ENCODE measurements at regions not wholly inside any gene's neighbourhood (a gene's known extent, or its start where the extent isn't known, plus 50 kb on each side); places are given as distances from the start of the nearest gene placed in this dataset.

DNA sequence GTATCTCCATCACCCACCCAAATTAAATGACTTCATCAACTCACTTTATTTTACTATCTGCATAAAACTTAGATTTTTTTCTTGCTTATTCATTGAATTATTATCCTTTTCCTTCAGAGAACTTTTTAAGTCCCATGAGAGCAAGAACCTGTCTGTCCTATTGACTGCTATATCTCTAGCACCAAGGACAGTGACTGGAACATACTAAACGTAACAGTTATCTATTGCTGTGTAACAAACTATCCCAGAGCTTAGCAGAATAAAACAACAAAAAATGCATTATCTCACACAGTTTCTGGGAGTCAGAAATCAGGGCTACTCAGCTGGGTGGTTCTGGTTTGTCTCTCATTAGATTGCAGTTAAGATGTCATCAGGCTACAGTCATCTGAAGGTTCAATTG, 401.7 kb upstream of the AUTS2 start:
- Histone ChIP-seq H3K36me3 (ENCODE audit: control insufficient read depth, insufficient read depth, low read length) (no peaks in the 10 kb centered on the region), H3K4me3 (ENCODE audit: low read depth, low read length) (no peak overlapping the region), H3K27me3 (ENCODE audit: control insufficient read depth, insufficient read depth, low read length) (no peaks in the 10 kb centered on the region)
- TF ChIP-seq, protein P1, sequence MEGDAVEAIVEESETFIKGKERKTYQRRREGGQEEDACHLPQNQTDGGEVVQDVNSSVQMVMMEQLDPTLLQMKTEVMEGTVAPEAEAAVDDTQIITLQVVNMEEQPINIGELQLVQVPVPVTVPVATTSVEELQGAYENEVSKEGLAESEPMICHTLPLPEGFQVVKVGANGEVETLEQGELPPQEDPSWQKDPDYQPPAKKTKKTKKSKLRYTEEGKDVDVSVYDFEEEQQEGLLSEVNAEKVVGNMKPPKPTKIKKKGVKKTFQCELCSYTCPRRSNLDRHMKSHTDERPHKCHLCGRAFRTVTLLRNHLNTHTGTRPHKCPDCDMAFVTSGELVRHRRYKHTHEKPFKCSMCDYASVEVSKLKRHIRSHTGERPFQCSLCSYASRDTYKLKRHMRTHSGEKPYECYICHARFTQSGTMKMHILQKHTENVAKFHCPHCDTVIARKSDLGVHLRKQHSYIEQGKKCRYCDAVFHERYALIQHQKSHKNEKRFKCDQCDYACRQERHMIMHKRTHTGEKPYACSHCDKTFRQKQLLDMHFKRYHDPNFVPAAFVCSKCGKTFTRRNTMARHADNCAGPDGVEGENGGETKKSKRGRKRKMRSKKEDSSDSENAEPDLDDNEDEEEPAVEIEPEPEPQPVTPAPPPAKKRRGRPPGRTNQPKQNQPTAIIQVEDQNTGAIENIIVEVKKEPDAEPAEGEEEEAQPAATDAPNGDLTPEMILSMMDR (IDR thresholded peaks at IDR 0.05; ENCODE audit: insufficient read depth, low read length, severe bottlenecking), result no peak
- DNase-seq (ENCODE audit: low read depth) (no peak), FAIRE-seq (no peak)

DNA sequence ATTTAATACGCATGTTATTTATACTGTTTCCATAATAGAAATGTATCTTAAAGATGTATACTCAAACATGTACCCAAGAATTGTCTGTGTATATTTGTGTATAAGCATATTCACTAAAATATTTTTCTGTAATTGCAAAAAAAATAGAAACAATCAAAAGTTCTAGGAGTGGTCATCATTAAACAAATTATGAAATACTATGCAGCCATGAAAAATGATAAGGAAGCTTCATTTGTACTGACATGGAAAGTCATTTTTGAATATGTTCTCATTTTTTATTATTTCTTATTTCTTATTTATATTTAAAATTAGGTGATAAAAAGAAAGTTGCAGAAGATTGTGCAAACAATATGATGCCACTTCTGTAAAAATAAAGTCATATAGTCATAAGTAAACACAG, 400.0 kb upstream of the AUTS2 start:
- TF ChIP-seq, protein P1 (IDR thresholded peaks at IDR 0.05; ENCODE audit: insufficient read depth, low read length, severe bottlenecking), result no peak
- FAIRE-seq (no peak), DNase-seq (ENCODE audit: low read depth) (no peak)
- no peaks in the 10 kb centered on the region for H3K27me3 ChIP-seq (ENCODE audit: control insufficient read depth, insufficient read depth, low read length)
- no peak overlapping the region for H3K4me3 ChIP-seq (ENCODE audit: low read depth, low read length)
- H3K36me3 ChIP-seq (ENCODE audit: control insufficient read depth, insufficient read depth, low read length), result no peaks in the 10 kb centered on the region

DNA sequence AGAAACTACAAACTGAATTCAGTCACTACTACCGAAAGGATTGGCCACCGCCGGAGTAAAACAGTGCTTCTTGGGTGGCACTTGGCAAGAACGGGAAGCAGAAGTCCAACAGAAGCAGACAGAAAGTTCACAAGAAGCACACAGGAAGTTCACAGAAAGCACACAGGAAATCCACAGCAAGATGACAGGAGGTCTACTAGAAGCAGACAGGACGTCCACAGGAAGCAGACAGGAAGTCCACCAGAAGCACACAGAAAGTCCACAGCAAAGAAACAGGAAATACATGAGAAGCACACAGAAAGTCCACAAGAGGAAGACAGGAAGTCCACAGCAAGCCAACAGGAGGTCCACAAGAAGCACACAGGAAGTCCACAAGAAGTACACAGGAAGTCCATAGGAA, 399.2 kb upstream of the AUTS2 start:
- FAIRE-seq, result peak; percentile 76
- DNase-seq (ENCODE audit: low read depth), result no peak
- TF ChIP-seq, protein P1 (IDR thresholded peaks at IDR 0.05; ENCODE audit: insufficient read depth, low read length, severe bottlenecking), result no peak
- no peaks in the 10 kb centered on the region for H3K27me3 ChIP-seq (ENCODE audit: control insufficient read depth, insufficient read depth, low read length)
- no peaks in the 10 kb centered on the region for H3K36me3 ChIP-seq (ENCODE audit: control insufficient read depth, insufficient read depth, low read length)
- H3K4me3 ChIP-seq (ENCODE audit: low read depth, low read length), result no peak overlapping the region

DNA sequence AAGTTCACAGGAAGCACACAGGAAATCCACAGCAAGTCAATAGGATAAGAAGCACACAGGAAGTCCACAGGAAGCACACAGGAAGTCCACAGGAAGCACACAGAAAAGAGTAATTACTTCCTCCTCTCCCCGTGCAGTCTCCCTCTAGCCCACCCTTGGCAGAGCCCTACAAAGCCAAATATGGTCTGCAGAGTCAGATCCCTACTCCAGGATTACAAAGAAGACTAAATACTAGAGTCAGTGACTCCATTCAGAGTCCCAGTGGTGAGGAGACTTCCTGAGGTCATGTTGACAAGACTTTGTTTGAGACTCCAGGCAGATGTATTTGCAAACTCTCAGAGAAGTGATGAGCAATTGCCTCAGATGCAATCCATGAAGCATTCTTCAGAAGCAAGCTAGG, 398.6 kb upstream of the AUTS2 start:
- no peaks in the 10 kb centered on the region for H3K27me3 ChIP-seq (ENCODE audit: control insufficient read depth, insufficient read depth, low read length)
- H3K36me3 ChIP-seq (ENCODE audit: control insufficient read depth, insufficient read depth, low read length), result no peaks in the 10 kb centered on the region
- no peak for FAIRE-seq
- TF ChIP-seq, protein P1 (IDR thresholded peaks at IDR 0.05; ENCODE audit: insufficient read depth, low read length, severe bottlenecking), result no peak
- DNase-seq (ENCODE audit: low read depth), result no peak
- no peak overlapping the region for H3K4me3 ChIP-seq (ENCODE audit: low read depth, low read length)

DNA sequence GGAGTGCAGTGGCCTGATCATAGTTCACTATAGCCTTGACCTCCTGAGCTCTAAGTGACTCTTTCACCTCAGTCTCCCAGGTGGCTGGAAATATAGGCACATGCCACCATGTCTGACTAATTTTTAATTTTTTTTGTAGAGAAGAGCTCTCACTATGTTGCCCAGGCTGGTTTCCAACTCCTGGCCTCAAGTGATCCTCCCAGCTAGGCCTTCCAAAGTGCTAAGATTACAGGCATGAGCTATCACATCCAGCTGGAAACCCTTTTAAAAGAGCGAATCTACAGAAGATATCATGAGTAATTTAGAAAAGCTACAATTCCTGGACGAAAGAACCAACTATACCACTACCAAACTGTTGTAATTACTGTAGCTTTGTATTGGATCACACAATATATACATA, 394.4 kb upstream of the AUTS2 start:
- DNase-seq (ENCODE audit: low read depth) (no peak), FAIRE-seq (no peak)
- no peaks in the 10 kb centered on the region for H3K36me3 ChIP-seq (ENCODE audit: control insufficient read depth, insufficient read depth, low read length)
- no peak overlapping the region for H3K4me3 ChIP-seq (ENCODE audit: low read depth, low read length)
- TF ChIP-seq, protein P1 (IDR thresholded peaks at IDR 0.05; ENCODE audit: insufficient read depth, low read length, severe bottlenecking), result no peak
- H3K27me3 ChIP-seq (ENCODE audit: control insufficient read depth, insufficient read depth, low read length), result no peaks in the 10 kb centered on the region

DNA sequence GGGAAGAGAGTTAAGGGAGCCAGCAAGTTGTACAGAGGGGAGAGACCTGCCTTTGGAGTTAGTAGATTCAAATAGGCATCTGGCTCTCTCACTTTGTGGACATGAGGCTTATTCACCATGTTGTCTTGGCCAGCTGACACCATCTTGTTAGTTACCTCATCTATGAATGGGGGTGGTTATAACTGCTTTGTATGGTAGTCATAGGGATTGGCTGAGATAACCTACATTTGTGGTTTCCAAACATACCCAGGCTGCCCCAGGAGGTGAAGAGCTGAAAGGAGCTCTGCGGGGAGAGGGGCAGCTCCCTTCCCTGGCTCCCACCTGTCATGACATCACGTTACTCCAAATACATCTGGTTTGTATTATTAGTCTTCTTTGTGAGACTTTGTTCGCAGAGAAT, 393.3 kb upstream of the AUTS2 start:
- TF ChIP-seq, protein P1 (IDR thresholded peaks at IDR 0.05; ENCODE audit: insufficient read depth, low read length, severe bottlenecking), result no peak
- Histone ChIP-seq H3K4me3 (ENCODE audit: low read depth, low read length) (no peak overlapping the region), H3K36me3 (ENCODE audit: control insufficient read depth, insufficient read depth, low read length) (no peaks in the 10 kb centered on the region), H3K27me3 (ENCODE audit: control insufficient read depth, insufficient read depth, low read length) (no peaks in the 10 kb centered on the region)
- DNase-seq (ENCODE audit: low read depth), result no peak
- FAIRE-seq, result no peak
